ENCODE measurements at regions not wholly inside any gene's neighbourhood (a gene's known extent, or its start where the extent isn't known, plus 50 kb on each side); places are given as distances from the start of the nearest gene placed in this dataset.

- 93% methylated on average over 1 of the region's 1 CpG for WGBS (ENCODE audit: low lambda C conversion rate, missing lambda C conversion rate)
- no peak for DNase-seq (ENCODE audit: low spot score)
Observed at GRCh38 chr19:30159636-30160035, 212.5 kb upstream of the ZNF536 start.

GRCh38 chr19:30160426-30160825 is 211.8 kb upstream of the ZNF536 start:
- no peak overlapping the region for H3K27ac ChIP-seq
- H3K79me2 ChIP-seq: no peaks in the 10 kb centered on the region
- TF ChIP-seq EZH2 (IDR thresholded peaks at IDR 0.05; ENCODE audit: borderline replicate concordance) (no peak), EZH2phosphoT487 (IDR thresholded peaks at IDR 0.05; ENCODE audit: low read depth, severe bottlenecking, unreplicated experiment) (no peak)
- TF ChIP-seq, protein P1, sequence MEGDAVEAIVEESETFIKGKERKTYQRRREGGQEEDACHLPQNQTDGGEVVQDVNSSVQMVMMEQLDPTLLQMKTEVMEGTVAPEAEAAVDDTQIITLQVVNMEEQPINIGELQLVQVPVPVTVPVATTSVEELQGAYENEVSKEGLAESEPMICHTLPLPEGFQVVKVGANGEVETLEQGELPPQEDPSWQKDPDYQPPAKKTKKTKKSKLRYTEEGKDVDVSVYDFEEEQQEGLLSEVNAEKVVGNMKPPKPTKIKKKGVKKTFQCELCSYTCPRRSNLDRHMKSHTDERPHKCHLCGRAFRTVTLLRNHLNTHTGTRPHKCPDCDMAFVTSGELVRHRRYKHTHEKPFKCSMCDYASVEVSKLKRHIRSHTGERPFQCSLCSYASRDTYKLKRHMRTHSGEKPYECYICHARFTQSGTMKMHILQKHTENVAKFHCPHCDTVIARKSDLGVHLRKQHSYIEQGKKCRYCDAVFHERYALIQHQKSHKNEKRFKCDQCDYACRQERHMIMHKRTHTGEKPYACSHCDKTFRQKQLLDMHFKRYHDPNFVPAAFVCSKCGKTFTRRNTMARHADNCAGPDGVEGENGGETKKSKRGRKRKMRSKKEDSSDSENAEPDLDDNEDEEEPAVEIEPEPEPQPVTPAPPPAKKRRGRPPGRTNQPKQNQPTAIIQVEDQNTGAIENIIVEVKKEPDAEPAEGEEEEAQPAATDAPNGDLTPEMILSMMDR (IDR thresholded peaks at IDR 0.05; ENCODE audit: poor library complexity): no peak
- no peaks in the 10 kb centered on the region for H3K4me1 ChIP-seq (ENCODE audit: insufficient read depth)
- no peaks in the 10 kb centered on the region for H3K36me3 ChIP-seq (replicated peaks; ENCODE audit: insufficient read depth, low read depth)
- no peaks in the 10 kb centered on the region for H3K9me3 ChIP-seq (ENCODE audit: low read depth)
- H2AFZ ChIP-seq: no peak overlapping the region
- no peaks in the 10 kb centered on the region for H3K27me3 ChIP-seq
- 81% methylated on average over 9 of the region's 9 CpGs for WGBS (ENCODE audit: low lambda C conversion rate, missing lambda C conversion rate)
- no peaks in the 10 kb centered on the region for H3K9me2 ChIP-seq (replicated peaks; ENCODE audit: insufficient read depth)
- H4K20me1 ChIP-seq (ENCODE audit: insufficient read depth, poor library complexity, severe bottlenecking): no peaks in the 10 kb centered on the region
- DNase-seq (ENCODE audit: low spot score): no peak
- H3K4me3 ChIP-seq: no peak overlapping the region
- H3K4me2 ChIP-seq: no peak overlapping the region

More at GRCh38 chr19:30159636-30160035, 212.5 kb upstream of the ZNF536 start:
- H4K20me1 ChIP-seq (ENCODE audit: insufficient read depth, poor library complexity, severe bottlenecking): no peaks in the 10 kb centered on the region
- no peaks in the 10 kb centered on the region for H3K4me1 ChIP-seq (ENCODE audit: insufficient read depth)
- no peak overlapping the region for H3K27ac ChIP-seq
- TF ChIP-seq EZH2 (IDR thresholded peaks at IDR 0.05; ENCODE audit: borderline replicate concordance) (no peak), EZH2phosphoT487 (IDR thresholded peaks at IDR 0.05; ENCODE audit: low read depth, severe bottlenecking, unreplicated experiment) (no peak)
- TF ChIP-seq, protein P1 (IDR thresholded peaks at IDR 0.05; ENCODE audit: poor library complexity): no peak
- H3K9me2 ChIP-seq (replicated peaks; ENCODE audit: insufficient read depth): no peaks in the 10 kb centered on the region
- no peaks in the 10 kb centered on the region for H3K79me2 ChIP-seq
- no peak overlapping the region for H3K4me3 ChIP-seq
- H3K9me3 ChIP-seq (ENCODE audit: low read depth): no peaks in the 10 kb centered on the region
- no peak overlapping the region for H2AFZ ChIP-seq
- no peak overlapping the region for H3K4me2 ChIP-seq
- H3K36me3 ChIP-seq (replicated peaks; ENCODE audit: insufficient read depth, low read depth): no peaks in the 10 kb centered on the region
- no peaks in the 10 kb centered on the region for H3K27me3 ChIP-seq

DNA sequence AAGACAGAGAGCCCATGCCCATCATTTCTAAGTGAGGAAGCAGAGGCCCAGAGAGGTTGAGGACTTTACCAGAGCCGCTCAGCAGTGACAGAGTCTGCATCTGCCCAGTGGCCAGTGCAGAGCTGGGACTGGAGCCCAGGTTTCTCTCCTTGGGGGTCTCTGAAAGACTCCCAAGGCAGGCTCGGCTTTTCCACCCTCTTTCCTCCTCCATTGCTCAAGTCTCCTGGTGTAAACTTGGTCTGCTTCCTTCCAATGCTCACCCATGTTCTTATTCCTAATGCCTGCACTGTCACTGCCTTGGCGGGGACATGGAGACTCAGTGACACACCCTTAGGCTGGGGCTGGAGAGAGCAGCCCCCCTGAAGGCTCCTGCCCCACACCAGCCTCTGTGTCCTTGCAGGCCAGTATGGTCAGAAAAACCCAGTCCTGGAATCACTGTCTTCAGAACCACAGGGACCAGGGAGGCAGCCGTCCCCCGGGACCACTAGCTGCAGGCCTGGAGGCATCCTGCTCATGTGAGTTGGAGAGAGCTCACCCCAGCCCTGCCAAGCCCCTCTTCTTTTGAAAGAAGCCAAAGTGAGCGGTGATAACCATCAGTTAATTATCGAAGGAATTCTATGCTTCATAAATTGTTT is 211.0 kb upstream of the ZNF536 start:
- Histone ChIP-seq H3K36me3 (replicated peaks; ENCODE audit: insufficient read depth, low read depth) (no peaks in the 10 kb centered on the region), H3K4me3 (no peak overlapping the region), H3K27ac (no peak overlapping the region), H3K9me2 (replicated peaks; ENCODE audit: insufficient read depth) (no peaks in the 10 kb centered on the region), H3K4me1 (ENCODE audit: insufficient read depth) (no peaks in the 10 kb centered on the region), H3K4me2 (no peak overlapping the region), H3K27me3 (no peaks in the 10 kb centered on the region), H3K9me3 (ENCODE audit: low read depth) (no peaks in the 10 kb centered on the region), H4K20me1 (ENCODE audit: insufficient read depth, poor library complexity, severe bottlenecking) (no peaks in the 10 kb centered on the region), H3K79me2 (no peaks in the 10 kb centered on the region), H2AFZ (no peak overlapping the region)
- TF ChIP-seq, protein P1 (IDR thresholded peaks at IDR 0.05; ENCODE audit: poor library complexity): no peak
- TF ChIP-seq EZH2 (IDR thresholded peaks at IDR 0.05; ENCODE audit: borderline replicate concordance): no peak
- TF ChIP-seq EZH2phosphoT487 (IDR thresholded peaks at IDR 0.05; ENCODE audit: low read depth, severe bottlenecking, unreplicated experiment): no peak
- 92% methylated on average over 7 of the region's 7 CpGs for WGBS (ENCODE audit: low lambda C conversion rate, missing lambda C conversion rate)
- no peak for DNase-seq (ENCODE audit: low spot score)
